Stimulated activated CD4-positive, alpha-beta T cell treated with anti-CD3 and anti-CD28 coated beads, TNF-alpha, amount 100 ng/mL, for 24 hours (primary cell): ENCODE measurements at regions not wholly inside any gene's neighbourhood (a gene's known extent, or its start where the extent isn't known, plus 50 kb on each side); places are given as distances from the start of the nearest gene placed in this dataset.

ENCODE experiments used
- DNase-seq, 3 experiments: peaks; one replicate each; pipeline ENCODE4 v3.0.0-alpha.2; 2020; ENCODE audit warnings: low read depth in 3 of 3

DNA sequence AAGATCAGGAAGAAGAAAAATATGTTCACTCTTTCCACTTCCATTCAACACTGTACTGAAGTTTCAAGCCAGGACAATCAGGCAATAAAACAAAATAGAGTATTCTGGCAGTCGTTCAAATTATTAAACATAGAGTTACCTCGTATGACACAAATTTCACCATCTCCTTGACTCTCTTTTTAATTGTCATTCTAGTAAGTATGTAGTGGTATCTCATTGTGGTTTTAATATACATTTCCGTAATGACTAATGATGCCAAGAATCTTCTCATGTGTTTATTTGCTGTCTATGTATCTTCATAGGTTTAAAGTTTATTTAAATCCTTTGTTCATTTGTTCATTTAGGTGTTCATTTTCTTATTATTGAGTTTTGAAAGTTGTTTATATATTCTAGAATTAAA, 352.2 kb downstream of the IDS start:
- DNase-seq = no peak

DNA sequence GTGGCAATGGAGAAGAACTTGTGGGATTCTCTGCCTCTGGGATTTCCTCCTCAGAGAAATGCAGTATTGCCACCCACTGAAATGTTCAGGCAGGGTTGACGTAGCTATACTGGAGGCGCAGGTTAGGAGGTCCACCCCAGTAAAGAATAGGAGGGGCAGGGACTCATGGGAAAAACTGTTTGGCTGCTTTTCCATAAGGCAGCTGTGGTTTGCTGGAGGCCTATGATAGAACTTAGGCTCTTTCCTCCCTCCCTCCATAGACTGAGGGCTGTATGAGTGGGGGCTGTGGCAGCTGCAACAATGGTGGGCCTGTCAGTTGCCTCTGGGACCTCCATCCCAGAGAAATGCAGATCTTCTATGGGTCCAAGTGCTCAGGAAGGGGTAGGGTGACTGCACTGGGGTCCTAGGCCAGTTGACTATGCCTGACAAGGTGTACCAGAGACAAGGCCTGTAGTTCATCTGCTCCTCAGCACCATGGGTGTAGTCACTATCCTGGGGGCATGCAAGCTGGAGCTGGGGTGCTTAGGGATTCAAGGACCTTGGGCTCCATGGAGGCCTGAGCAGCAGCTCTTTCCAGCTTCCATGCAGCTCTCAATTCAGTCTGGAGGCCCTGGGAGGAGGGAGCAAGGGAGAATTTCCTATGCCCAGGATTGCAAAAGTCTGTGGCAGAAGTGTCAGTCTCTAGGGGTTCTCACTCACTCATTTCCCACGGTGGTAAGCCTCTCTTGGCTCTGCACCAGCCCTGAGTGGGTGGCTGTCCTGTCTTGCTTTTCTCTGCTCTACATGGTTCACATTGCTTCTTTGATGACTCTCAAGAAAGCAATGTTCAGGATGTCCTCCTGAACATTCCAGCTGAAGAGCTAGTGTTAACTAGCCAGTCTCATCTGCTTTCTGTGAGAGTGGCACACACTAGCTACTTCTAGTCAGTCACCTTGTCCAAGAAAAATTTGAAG, 353.0 kb downstream of the IDS start:
- no peak for DNase-seq

DNA sequence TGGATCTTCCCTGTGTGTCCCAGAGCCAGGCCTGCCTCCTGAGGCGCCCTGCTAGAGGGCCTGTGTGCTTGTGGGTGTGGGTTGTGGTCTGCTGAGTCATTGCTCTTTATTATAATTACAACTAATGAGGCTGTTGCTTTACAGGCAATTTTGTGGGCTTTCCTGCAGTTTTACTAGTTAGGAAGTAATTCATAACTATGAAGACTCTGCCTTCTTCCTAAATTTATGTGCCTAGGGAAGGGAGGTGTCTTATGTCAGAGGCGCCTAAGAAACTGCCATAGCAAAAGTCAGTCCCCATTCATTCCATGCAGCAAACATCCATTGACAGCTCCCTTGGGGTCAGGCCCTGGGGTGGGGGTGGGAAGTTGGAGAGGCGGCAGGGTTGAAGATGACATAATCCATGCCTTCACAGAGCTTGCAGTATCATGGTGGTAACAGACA, 359.2 kb downstream of the IDS start:
- DNase-seq = no peak

DNA sequence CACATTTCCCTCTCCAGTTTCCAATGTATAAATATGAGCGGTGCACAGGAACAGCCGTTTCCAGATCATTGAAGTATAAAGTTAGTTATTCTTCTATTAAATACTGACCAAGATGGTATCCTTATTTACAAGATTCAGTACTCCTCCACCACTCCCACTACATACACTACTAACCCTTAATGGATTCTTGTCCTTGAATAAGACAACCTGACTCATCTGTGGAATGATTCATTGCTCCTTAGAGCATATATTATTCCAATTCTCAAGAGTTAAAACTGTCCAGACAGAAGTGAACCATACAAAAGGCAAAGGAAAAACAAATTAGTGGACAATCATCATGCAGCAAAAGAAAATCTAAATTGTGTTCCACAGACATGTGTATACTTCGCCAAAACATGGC, 373.3 kb downstream of the IDS start:
- DNase-seq = no peak

DNA sequence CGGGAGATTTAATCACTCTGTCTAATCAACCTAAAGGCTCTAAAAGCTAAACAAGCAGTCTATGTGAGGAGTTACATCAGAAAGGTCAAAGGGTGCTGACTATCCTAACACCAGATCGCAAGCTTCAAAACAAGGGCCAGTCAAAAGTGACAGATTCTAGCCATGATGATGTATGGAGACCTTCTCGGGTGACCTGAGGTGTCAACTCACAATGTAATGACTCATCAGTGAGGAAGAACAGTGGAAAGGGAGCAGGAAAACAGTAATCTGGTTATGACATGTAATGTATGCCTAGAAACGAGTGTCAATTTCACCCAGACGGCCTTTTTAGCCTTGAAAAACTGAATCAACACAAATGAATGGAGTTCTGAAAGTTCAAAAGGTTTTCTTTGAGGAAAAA, 375.3 kb downstream of the IDS start:
- no peak for DNase-seq

DNA sequence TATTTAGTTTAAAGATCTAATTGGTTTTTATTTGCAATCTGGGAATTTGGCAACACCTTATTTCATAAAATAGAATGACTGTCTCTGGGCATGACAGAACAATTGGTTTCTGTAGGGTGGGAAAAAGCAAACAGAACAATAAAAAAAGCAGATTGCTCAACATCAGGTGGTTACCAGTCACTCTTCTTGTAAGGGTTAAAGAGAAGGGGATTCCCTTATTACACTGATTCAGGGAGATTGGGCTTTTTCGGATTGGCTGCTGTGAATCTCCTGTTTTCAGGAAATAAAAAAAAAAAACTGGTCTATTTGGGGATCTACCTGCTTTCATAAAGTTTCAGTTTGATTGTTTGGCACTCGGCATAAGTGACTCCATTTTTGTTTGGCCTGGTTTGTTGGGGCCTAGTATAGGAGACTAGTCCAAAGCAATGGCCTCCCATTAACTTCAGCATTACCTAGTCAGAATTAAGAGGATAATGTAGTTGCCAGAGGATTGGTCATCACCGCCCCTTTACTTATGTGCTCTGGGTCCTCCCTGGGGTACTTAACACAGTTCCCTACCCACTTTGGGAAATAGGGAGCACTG, 380.5 kb downstream of the IDS start:
- DNase-seq = no peak

DNA sequence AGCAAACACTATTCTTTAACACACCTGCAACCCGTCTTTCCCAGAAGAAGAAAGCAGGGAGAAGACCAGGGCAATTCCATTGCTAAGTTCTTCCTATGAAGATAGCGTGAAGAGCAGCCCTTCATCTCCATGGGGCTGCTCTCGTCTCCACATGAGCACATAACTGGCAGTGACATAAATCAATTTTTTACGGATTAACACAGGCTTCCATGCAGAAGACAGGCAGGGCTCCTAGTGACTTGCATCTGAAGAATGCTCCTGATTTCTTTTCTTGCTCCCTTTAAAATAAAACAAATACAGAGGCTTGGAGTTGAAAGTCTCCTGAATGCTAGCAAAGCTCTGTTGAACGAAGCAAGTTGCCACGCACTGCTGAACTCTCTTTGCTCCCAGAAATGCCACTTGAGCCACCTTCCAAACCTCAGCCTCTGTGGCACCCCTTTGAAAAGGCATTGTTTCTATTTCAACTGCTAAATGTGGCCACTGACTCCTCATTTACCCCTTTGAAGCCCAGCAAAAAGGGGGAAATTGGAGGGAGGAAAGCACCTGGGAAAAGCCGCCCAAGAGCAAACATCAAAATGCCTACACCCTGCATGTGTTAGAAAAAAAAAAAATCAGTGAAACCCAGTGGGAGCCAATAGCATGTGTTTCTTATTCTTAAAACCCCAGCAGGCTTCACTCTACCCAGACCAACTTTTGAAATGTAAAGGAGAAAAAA, 383.7 kb downstream of the IDS start:
- no peak for DNase-seq

DNA sequence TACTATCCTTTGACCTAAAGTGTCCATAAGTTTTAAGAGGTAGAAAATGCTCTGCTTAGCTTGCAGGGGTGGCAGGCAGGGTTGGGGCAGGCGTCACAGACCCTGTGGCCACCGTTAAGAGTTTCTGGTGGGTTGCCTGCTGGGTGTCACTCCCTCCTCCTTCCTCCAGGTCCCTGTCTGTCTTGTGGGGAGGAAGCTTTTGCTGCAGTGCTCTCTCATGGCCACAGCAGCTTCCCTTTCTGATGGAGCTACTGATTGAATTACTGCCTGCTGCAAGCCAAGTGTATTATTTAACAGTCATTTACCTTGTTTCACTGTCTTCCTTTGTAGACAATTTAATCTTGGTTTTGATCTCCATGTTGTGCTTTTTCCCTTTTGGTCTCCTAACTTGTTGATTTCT, 384.6 kb downstream of the IDS start:
- no peak for DNase-seq

DNA sequence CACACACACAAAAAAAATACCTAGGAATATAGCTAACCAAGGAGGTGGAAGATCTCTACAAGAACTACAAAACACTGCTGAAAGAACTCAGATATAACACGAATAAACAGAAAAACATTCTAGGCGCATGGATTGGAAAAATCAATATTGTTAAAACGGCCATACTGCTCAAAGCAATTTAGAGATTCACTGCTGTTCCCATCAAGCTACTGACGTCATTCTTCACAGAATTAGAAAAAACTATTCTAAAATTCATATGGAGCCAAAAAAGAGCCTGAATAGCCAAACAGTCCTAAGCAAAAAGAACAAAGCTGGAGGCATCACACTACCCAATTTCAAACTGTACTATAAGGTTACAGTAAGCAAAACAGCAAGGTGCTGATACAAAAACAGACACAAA, 390.2 kb downstream of the IDS start:
- no peak for DNase-seq

DNA sequence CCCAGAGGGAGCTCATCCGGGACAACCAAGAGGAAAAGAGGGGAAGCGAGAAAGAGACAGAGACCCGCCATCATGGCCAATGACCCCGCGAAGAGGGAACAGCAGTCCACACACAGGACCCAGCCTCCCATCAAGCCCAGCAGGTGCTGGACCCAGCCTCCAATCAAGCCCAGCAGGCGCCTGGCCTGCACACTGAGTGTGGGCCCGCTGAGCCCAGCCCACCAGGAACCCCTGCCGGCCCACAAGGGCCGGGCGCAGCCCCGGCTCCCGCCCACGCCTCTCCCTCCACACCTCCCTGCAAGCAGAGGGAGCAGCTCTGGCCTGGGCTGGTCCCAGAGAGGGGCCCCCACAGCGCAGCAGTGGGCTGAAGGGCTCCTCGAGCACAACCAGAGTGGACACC, 391.1 kb downstream of the IDS start:
- DNase-seq = no peak

DNA sequence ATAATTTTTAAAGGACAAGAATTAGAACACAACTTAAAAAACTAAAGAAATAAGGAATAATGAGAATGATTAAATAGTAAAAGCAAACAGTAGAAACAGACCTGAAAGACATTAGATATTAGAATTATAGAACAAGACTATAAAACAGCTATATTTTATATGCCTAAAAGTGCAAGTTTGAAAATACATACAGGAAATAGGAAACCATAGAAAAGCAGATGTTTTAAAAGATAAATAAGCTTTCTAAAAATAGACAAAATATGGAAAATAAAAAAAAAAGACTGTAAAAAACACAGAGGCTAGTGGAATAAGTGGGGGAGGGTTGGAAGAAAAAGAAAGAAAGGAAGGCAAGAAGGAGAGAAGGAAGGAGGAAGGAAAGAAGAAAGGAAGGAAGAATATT, 407.3 kb downstream of the IDS start:
- DNase-seq = no peak

DNA sequence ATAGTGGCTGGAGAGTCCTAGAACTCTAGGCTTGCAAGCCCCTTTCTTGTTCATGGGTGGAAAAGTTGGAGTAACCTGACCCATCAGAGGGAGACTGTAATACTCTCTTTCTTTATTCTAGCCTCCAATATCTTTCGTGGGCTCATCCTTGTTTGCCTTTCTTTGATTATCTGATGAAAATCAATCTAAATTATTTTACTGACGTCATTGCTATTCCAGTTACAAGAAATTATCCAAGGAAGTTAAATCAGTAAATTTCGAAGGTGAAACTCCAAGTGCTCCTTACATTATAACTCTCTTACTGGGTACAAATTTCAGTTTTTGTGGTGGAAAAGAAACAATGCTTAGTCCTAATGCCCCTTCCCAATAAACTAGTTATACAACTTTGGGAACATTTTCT, 412.9 kb downstream of the IDS start:
- DNase-seq = no peak

DNA sequence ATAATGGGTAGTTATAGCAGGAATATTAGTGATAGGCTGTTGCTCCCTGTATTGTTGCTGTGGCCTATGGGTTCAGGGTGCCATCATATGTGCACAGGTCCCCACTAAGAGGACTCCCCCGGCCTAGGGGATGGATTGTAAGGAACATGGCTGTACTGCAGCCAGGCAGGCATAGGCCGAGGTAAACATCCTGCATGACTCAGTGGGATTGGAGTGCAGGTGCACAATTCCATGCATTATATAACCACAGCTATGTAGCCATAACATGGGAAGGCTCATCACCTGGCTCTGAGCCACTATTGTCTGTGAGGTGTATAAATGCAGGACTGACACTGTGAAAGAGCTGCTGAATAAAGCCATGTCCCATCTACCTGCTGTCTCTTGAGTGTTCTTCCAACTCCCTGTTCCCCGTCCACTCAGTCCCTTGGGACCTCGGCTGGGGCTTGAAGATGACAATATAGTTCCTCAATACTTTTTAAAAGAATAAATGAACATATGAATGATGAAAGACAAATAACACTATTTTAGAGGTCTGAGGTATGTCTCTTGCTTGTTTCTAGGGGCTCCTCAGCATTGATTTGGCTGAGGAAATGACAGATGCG, 425.2 kb downstream of the IDS start:
- DNase-seq = no peak

DNA sequence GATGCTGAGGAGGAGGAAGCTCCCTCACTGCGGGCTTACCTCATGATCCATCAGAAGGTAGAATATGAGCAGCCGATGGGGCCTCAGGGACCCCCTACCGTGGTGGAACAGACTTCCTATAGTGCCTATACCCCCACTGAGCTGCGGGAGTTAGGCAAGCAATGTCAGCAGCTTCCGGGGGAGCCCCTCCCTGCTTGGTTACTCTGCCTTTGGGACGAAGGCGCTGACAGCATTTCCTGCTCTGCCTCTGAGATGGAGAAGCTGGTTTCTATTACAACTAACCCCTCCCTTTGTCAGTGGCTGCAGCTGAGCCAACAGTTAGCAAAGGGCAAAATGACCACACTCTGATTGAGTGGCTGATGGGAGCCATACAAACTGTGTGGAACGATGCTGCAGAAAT, 430.7 kb downstream of the IDS start:
- DNase-seq = peak in 1 of 3 experiments; percentile 9

DNA sequence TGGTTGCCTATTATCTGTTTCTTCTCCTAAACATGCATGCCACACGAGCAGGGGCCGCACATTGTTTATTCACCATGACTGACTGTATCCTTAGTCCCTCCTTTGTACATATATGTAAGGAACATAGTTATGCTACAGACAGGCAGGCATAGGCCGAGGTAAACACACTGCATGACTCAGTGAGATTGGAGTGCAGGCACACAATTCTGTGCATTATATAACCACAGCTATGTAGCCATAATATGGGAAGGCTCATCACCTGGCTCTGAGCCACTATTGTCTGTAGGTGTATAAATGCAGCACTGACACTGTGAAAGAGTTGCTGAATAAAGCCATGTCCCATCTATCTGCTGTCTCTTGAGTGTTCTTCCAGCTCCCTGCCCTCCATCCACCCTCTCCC, 431.6 kb downstream of the IDS start:
- no peak for DNase-seq

DNA sequence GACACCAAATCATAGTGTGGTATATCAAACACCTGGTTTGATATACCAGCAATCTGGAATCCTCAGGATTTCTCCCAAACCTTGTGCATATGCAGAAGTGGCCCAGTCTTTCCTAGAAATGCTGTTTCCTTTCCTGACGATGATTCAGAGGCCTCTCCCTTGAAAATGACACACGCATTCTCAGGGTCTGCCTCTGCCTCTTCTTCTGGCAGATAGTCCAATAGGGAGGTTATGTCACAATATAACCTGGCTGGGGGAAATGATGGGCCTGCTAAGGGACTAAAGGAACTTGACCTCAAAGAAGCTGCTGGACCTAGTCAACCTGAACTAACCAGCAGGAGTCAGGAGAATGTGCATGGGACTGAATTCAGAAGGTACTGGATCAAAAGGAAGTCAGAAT, 435.2 kb downstream of the IDS start:
- DNase-seq = no peak

DNA sequence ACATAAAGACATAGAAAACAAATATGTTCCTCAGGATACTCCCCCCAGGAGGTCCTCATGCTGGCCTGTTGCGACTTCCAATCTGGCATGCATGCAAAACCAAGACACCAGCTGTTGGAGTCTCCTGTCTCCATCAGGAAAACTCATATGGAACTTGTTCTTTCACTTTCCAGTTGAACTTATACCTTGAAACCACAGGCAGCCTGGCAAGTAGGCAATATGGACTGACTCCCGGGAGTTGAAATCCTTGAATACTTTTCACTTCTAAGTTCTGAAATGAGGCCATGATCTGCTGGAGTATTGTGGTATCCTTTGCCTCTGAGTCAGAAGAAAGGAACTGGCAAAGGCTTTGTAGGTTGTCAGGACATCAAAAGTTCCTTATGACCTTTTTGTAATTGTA, 444.2 kb downstream of the IDS start:
- DNase-seq = no peak
